HEK293T (cell line): ENCODE measurements at regions not wholly inside any gene's neighbourhood (a gene's known extent, or its start where the extent isn't known, plus 50 kb on each side); places are given as distances from the start of the nearest gene placed in this dataset.

Experiments
- CTCF ChIA-PET: fragments of 350-600 bp; formaldehyde crosslinking; extraction: SDS; loops from one replicate; lab custom pipeline; 2021; ENCODE audit warnings: antibody characterized with exemption, inconsistent platforms; lab: Yijun Ruan, JAX
- POLR2A ChIA-PET: fragments of 350-600 bp; formaldehyde crosslinking; extraction: SDS; loops from one replicate; lab custom pipeline; 2020; ENCODE audit warnings: antibody characterized with exemption, inconsistent platforms; lab: Yijun Ruan, JAX
- DNase-seq: peaks from one replicate; pipeline ENCODE4 v3.0.0; 2012; ENCODE audit warnings: mixed read lengths; ENCODE audit errors: extremely low spot score
- ARNT ChIP-seq: fragments of 450-650 bp; IDR thresholded peaks from 2 replicates; pipeline ENCODE4 v1.6.1; 2017; ENCODE audit warnings: mild to moderate bottlenecking
- BHLHE40 ChIP-seq: fragments of 450-650 bp; IDR thresholded peaks from 2 replicates; pipeline ENCODE4 v1.6.1; 2016; ENCODE audit warnings: mild to moderate bottlenecking, moderate library complexity, borderline replicate concordance
- CTBP1 ChIP-seq: fragments of 450-650 bp; IDR thresholded peaks from 2 replicates; pipeline ENCODE4 v1.6.1; 2016; ENCODE audit warnings: borderline replicate concordance
- ELF4 ChIP-seq: fragments of 450-650 bp; IDR thresholded peaks from 2 replicates; pipeline ENCODE4 v1.6.1; 2017; ENCODE audit warnings: antibody characterized with exemption
- FOXA1 ChIP-seq: fragments of 450-650 bp; IDR thresholded peaks from 2 replicates; pipeline ENCODE4 v1.6.1; 2016; ENCODE audit warnings: mild to moderate bottlenecking
- FOXK2 ChIP-seq: fragments of 450-650 bp; IDR thresholded peaks from 2 replicates; pipeline ENCODE4 v1.6.1; 2016; ENCODE audit warnings: mild to moderate bottlenecking
- FOXM1 ChIP-seq: fragments of 450-650 bp; IDR thresholded peaks from 2 replicates; pipeline ENCODE4 v1.6.1; 2017; ENCODE audit warnings: mild to moderate bottlenecking, borderline replicate concordance
- HDGF ChIP-seq: fragments of 450-650 bp; IDR thresholded peaks from 2 replicates; pipeline ENCODE4 v1.6.1; 2017; ENCODE audit warnings: antibody characterized with exemption, borderline replicate concordance
- L3MBTL2 ChIP-seq: fragments of 450-650 bp; conservative IDR thresholded peaks from 2 replicates; pipeline ENCODE4 v1.6.1; 2016; ENCODE audit warnings: mild to moderate bottlenecking
- LEF1 ChIP-seq: fragments of 450-650 bp; IDR thresholded peaks from 2 replicates; pipeline ENCODE4 v1.6.1; 2017; ENCODE audit warnings: mild to moderate bottlenecking, borderline replicate concordance
- NFRKB ChIP-seq: fragments of 450-650 bp; IDR thresholded peaks from 2 replicates; pipeline ENCODE4 v1.6.1; 2016; ENCODE audit warnings: mild to moderate bottlenecking, moderate library complexity
- SP1 ChIP-seq: fragments of 450-650 bp; IDR thresholded peaks from 2 replicates; pipeline ENCODE4 v1.6.1; 2017
- SUZ12 ChIP-seq: fragments of 450-650 bp; IDR thresholded peaks from 2 replicates; pipeline ENCODE4 v1.6.1; 2016; ENCODE audit warnings: mild to moderate bottlenecking
- TARDBP ChIP-seq: fragments of 450-650 bp; IDR thresholded peaks from 2 replicates; pipeline ENCODE4 v1.6.1; 2016
- ZNF384 ChIP-seq: fragments of 450-650 bp; IDR thresholded peaks from 2 replicates; pipeline ENCODE4 v1.6.1; 2016
- TF ChIP-seq, protein P1 (sequence below): fragments of 450-650 bp; IDR thresholded peaks from 2 replicates; pipeline ENCODE4 v1.6.1; 2016

DNA sequence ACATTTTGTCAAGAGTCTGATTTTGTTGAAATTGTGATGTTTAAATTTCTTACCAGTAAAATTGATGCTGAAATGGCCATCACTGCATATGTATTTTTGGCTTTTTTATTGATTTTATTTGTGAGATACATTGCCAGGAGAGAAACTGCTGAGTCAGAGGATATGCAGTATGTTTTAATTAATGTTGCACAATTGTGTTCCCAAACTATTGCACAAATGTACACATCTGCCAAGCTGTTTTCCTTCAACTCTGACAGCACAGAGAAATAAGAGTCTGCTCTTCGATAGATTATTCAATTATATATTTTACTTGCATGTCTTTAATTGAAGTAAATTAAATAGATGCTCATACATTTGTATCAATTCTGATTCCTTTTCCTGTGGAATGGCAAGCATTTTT lies 640.2 kb upstream of the LUZP2 start:
- CTCF ChIA-PET: no interaction called here
- no peak for TF ChIP-seq SUZ12
- TF ChIP-seq SP1: no peak
- TF ChIP-seq LEF1: no peak
- no peak for TF ChIP-seq ELF4
- DNase-seq: no peak
- POLR2A ChIA-PET: no interaction called here

DNA sequence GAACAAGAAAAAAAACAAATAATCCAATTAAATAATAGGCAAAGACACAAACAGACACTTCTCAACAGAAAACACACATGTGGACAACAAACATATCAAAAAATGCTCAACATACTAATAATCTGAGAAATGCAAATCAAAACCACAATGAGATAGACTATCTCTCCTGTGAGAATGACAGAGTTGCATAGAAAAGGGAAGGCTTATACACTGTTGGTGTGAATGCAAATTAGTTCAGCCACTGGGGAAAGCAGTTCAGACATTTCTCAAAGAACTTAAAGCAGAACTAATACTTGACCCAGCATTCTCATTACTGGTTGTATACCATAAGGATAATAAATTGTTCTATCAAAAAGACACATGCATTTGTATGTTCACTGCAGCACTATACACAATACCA lies 637.8 kb upstream of the LUZP2 start:
- TF ChIP-seq FOXM1 (no peak), FOXK2 (no peak), FOXA1 (no peak), ZNF384 (no peak), NFRKB (no peak), HDGF (no peak), BHLHE40 (no peak), CTBP1 (no peak), ARNT (no peak), L3MBTL2 (no peak), ELF4 (no peak), SUZ12 (no peak), LEF1 (no peak), TARDBP (no peak), SP1 (no peak)
- TF ChIP-seq, protein P1, sequence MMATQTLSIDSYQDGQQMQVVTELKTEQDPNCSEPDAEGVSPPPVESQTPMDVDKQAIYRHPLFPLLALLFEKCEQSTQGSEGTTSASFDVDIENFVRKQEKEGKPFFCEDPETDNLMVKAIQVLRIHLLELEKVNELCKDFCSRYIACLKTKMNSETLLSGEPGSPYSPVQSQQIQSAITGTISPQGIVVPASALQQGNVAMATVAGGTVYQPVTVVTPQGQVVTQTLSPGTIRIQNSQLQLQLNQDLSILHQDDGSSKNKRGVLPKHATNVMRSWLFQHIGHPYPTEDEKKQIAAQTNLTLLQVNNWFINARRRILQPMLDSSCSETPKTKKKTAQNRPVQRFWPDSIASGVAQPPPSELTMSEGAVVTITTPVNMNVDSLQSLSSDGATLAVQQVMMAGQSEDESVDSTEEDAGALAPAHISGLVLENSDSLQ: no peak
- POLR2A ChIA-PET: no interaction called here
- no peak for DNase-seq
- CTCF ChIA-PET: no interaction called here

DNA sequence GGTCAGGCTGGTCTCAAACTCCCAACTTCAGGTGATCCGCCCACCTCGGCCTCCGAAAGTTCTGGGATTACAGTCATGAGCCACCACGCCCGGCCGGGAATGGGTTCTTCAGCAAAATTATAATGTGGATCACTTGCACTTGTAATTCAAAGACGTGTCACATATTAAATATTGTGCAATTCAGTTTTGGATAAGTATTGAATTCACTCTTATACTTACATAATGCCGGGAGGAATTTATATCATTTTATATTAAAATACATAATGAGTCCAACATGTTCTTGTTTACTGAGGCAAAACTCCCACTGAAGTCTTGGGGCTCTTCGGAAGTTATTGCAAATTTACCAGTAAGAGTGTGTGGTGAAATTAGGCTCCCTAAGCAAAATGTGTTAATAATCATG lies 635.2 kb upstream of the LUZP2 start:
- no peak for DNase-seq
- ChIA-PET CTCF (no interaction called here), POLR2A (no interaction called here)
- TF ChIP-seq FOXA1 (no peak), CTBP1 (no peak), L3MBTL2 (no peak), FOXM1 (no peak), TARDBP (no peak), LEF1 (no peak), FOXK2 (no peak), BHLHE40 (no peak), ARNT (no peak), ELF4 (no peak), SUZ12 (no peak)

DNA sequence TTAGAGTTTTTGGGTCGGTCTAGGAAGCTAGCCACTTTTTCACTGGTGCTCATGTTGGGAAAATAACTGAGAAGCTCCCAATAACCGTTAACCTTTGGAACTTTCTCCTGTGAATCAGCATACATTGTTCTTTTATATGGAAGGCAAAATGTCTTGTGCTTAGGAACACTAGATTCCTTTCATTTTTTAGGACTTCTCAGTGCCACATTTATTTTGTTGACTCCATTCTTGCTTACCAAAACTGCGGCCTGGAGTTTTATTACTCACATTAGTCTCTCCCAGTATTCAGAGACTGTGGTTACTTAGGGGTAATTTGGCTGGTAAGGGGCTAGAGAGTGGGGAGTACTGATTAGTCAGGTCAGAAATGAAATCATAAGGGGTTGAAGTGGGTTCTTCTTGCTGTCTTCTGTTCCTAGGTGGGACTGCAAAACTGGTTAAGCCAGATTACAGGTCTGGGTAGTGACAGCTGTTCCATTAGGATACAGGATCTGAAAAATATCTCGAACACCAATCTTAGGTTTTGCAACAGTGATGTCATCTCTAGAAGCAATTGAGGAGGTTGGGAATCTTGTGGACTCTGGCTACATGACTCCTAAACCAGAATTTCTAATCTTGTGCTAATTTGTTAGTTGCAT lies 631.4 kb upstream of the LUZP2 start:
- CTCF ChIA-PET: no interaction called here

DNA sequence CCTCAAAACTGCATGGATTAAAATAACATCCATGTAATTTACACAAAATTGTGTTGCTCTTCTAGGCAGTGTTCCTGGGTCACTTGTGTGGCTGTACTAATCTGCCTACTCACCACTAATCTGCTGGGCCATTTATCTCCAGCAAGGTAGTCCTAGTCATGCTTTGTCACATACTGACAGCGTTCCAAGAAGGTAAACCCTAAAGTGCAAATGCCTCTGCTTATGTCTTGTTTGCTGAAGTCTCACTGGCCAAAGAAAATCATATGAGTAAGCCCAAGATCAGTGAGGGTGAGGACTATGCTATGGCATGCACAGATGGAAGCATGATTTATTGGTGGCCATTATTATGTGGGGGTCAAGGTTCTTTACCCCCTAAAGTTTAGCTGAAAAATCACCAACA lies 630.2 kb upstream of the LUZP2 start:
- no peak for DNase-seq
- CTCF ChIA-PET: no interaction called here
- TF ChIP-seq FOXA1 (no peak), SP1 (no peak), CTBP1 (no peak), SUZ12 (no peak), LEF1 (no peak), FOXK2 (no peak), NFRKB (no peak), ELF4 (no peak), BHLHE40 (no peak), ARNT (no peak), FOXM1 (no peak), L3MBTL2 (no peak), TARDBP (no peak), ZNF384 (no peak), HDGF (no peak)
- TF ChIP-seq, protein P1: no peak
- POLR2A ChIA-PET: no interaction called here

More for the DNA sequence above, 631.4 kb upstream of the LUZP2 start:
- no peak for TF ChIP-seq FOXK2
- TF ChIP-seq NFRKB: no peak
- TF ChIP-seq SUZ12: no peak
- no peak for TF ChIP-seq ARNT
- no peak for TF ChIP-seq HDGF
- TF ChIP-seq BHLHE40: no peak
- TF ChIP-seq LEF1: no peak
- no peak for TF ChIP-seq TARDBP
- TF ChIP-seq, protein P1: no peak
- no peak for TF ChIP-seq ELF4
- TF ChIP-seq CTBP1: no peak
- no peak for TF ChIP-seq FOXM1
- TF ChIP-seq SP1: no peak
- no peak for TF ChIP-seq FOXA1
- TF ChIP-seq ZNF384: no peak
- no peak for TF ChIP-seq L3MBTL2
- POLR2A ChIA-PET: no interaction called here
- no peak for DNase-seq

DNA sequence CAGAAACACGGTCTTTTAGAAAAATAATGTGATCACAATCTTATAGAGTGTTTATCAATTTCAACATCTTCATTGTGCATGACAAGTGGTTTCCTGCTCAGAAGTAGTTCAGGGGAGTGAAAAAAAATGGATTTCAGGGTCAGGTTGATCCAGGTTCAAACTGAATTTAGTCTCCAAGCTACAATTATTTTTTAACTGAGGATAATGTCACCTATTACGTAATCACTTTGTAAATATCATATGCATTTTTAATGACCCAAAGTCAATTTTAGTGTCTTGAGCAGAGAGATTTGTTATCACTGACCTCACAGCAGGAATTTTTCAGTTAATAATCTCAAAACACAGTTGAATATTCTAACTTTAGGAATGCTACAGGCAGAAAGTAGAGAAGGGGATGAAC lies 627.2 kb upstream of the LUZP2 start:
- no peak for DNase-seq
- ChIA-PET POLR2A (no interaction called here), CTCF (no interaction called here)
- no peak for TF ChIP-seq NFRKB
- TF ChIP-seq HDGF: no peak
- no peak for TF ChIP-seq CTBP1
- no peak for TF ChIP-seq TARDBP
- no peak for TF ChIP-seq FOXA1
- no peak for TF ChIP-seq ZNF384
- TF ChIP-seq FOXM1: no peak
- no peak for TF ChIP-seq ELF4
- no peak for TF ChIP-seq FOXK2
- no peak for TF ChIP-seq LEF1
- TF ChIP-seq SP1: no peak
- no peak for TF ChIP-seq L3MBTL2
- no peak for TF ChIP-seq SUZ12
